ENCODE measurements at regions not wholly inside any gene's neighbourhood (a gene's known extent, or its start where the extent isn't known, plus 50 kb on each side); places are given as distances from the start of the nearest gene placed in this dataset.

- H3K9me3 ChIP-seq: no peaks in the 10 kb centered on the region
- no peaks in the 10 kb centered on the region for H3K36me3 ChIP-seq
- DNase-seq (ENCODE audit: low spot score): no peak
- no peak overlapping the region for H3K27ac ChIP-seq
- ATAC-seq (ENCODE audit: insufficient number of reproducible peaks, low FRiP score, low read depth): no peak
- no peaks in the 10 kb centered on the region for H3K4me1 ChIP-seq (ENCODE audit: control insufficient read depth in 1 of 2, low read depth in 2 of 2)
- H3K27me3 ChIP-seq (replicated peaks; ENCODE audit: insufficient read depth): no peaks in the 10 kb centered on the region
- no peak overlapping the region for H3K4me3 ChIP-seq
- TF ChIP-seq CTCF (IDR thresholded peaks at IDR 0.05): no peak
These were observed 271.3 kb upstream of the TMPO start for GRCh38 chr12:98244136-98244535.

- no peak for DNase-seq (ENCODE audit: low spot score)
- Histone ChIP-seq H3K4me1 (ENCODE audit: control insufficient read depth in 1 of 2, low read depth in 2 of 2) (no peaks in the 10 kb centered on the region), H3K36me3 (no peaks in the 10 kb centered on the region), H3K27me3 (replicated peaks; ENCODE audit: insufficient read depth) (no peaks in the 10 kb centered on the region), H3K27ac (no peak overlapping the region), H3K4me3 (no peak overlapping the region), H3K9me3 (no peaks in the 10 kb centered on the region)
- ATAC-seq (ENCODE audit: insufficient number of reproducible peaks, low FRiP score, low read depth): no peak
- no peak for TF ChIP-seq CTCF (IDR thresholded peaks at IDR 0.05)
These were observed 262.0 kb upstream of the TMPO start for GRCh38 chr12:98253207-98254037.

- TF ChIP-seq CTCF (IDR thresholded peaks at IDR 0.05): no peak
- Histone ChIP-seq H3K27ac (no peak overlapping the region), H3K4me3 (no peak overlapping the region), H3K36me3 (no peaks in the 10 kb centered on the region), H3K27me3 (replicated peaks; ENCODE audit: insufficient read depth) (no peaks in the 10 kb centered on the region), H3K4me1 (ENCODE audit: control insufficient read depth in 1 of 2, low read depth in 2 of 2) (no peaks in the 10 kb centered on the region), H3K9me3 (no peaks in the 10 kb centered on the region)
- ATAC-seq (ENCODE audit: insufficient number of reproducible peaks, low FRiP score, low read depth) (no peak), DNase-seq (ENCODE audit: low spot score) (no peak)
These were observed 258.6 kb upstream of the TMPO start for GRCh38 chr12:98256830-98257229.

GRCh38 chr12:98259693-98260092 is 255.7 kb upstream of the TMPO start:
- Histone ChIP-seq H3K4me1 (ENCODE audit: control insufficient read depth in 1 of 2, low read depth in 2 of 2) (no peaks in the 10 kb centered on the region), H3K4me3 (no peak overlapping the region), H3K36me3 (no peaks in the 10 kb centered on the region), H3K27me3 (replicated peaks; ENCODE audit: insufficient read depth) (no peaks in the 10 kb centered on the region), H3K27ac (no peak overlapping the region), H3K9me3 (no peaks in the 10 kb centered on the region)
- ATAC-seq (ENCODE audit: insufficient number of reproducible peaks, low FRiP score, low read depth) (no peak), DNase-seq (ENCODE audit: low spot score) (no peak)
- no peak for TF ChIP-seq CTCF (IDR thresholded peaks at IDR 0.05)

- ATAC-seq (ENCODE audit: insufficient number of reproducible peaks, low FRiP score, low read depth) (no peak), DNase-seq (ENCODE audit: low spot score) (no peak)
- no peaks in the 10 kb centered on the region for H3K9me3 ChIP-seq
- H3K36me3 ChIP-seq: no peaks in the 10 kb centered on the region
- no peak for TF ChIP-seq CTCF (IDR thresholded peaks at IDR 0.05)
- no peaks in the 10 kb centered on the region for H3K27me3 ChIP-seq (replicated peaks; ENCODE audit: insufficient read depth)
- no peak overlapping the region for H3K4me3 ChIP-seq
- H3K27ac ChIP-seq: no peak overlapping the region
- no peaks in the 10 kb centered on the region for H3K4me1 ChIP-seq (ENCODE audit: control insufficient read depth in 1 of 2, low read depth in 2 of 2)
These were observed 255.1 kb upstream of the TMPO start for GRCh38 chr12:98260276-98260675.
